AG09309 (cell line): ENCODE measurements at regions not wholly inside any gene's neighbourhood (a gene's known extent, or its start where the extent isn't known, plus 50 kb on each side); places are given as distances from the start of the nearest gene placed in this dataset.

Experiments used
- DNase-seq: peaks from one replicate; pipeline ENCODE4 v3.0.0-alpha.2; 2010; ENCODE audit warnings: low read depth
- H3K4me3 ChIP-seq: 2 replicates; pipeline ENCODE4 v1.5.1; 2011; ENCODE audit warnings: mild to moderate bottlenecking, low read depth, low read length, moderate library complexity; ENCODE audit not compliant: control insufficient read depth
- TF ChIP-seq, protein P1 (sequence below): IDR thresholded peaks from 2 replicates; pipeline ENCODE4 v1.5.1; 2011; ENCODE audit warnings: mild to moderate bottlenecking, low read depth, low read length, inconsistent platforms; ENCODE audit not compliant: insufficient read depth, control insufficient read depth; ENCODE audit errors: missing control alignments

DNA sequence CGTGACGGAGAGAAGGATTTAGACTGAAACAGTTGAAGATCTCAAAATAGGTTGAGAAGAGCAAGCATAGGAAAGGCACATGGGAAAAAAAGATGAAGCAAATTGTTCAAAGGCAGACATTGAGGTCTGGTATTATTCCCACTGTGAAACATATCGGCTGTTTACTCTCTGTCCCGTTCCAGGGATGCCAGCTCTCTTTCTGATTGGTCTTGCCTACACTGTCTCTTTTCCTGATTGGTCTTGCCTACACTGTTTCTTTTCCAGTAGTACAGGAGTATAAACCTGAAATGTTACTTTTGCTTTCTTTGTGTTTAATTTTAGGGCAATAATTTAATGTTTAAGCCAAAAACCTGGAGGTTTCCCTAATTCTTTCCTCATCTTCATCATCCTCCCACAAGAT, 226.5 kb upstream of the MCHR2 start:
- DNase-seq = no peak
- H3K4me3 ChIP-seq = no peak overlapping the region
- TF ChIP-seq, protein P1, sequence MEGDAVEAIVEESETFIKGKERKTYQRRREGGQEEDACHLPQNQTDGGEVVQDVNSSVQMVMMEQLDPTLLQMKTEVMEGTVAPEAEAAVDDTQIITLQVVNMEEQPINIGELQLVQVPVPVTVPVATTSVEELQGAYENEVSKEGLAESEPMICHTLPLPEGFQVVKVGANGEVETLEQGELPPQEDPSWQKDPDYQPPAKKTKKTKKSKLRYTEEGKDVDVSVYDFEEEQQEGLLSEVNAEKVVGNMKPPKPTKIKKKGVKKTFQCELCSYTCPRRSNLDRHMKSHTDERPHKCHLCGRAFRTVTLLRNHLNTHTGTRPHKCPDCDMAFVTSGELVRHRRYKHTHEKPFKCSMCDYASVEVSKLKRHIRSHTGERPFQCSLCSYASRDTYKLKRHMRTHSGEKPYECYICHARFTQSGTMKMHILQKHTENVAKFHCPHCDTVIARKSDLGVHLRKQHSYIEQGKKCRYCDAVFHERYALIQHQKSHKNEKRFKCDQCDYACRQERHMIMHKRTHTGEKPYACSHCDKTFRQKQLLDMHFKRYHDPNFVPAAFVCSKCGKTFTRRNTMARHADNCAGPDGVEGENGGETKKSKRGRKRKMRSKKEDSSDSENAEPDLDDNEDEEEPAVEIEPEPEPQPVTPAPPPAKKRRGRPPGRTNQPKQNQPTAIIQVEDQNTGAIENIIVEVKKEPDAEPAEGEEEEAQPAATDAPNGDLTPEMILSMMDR = no peak

DNA sequence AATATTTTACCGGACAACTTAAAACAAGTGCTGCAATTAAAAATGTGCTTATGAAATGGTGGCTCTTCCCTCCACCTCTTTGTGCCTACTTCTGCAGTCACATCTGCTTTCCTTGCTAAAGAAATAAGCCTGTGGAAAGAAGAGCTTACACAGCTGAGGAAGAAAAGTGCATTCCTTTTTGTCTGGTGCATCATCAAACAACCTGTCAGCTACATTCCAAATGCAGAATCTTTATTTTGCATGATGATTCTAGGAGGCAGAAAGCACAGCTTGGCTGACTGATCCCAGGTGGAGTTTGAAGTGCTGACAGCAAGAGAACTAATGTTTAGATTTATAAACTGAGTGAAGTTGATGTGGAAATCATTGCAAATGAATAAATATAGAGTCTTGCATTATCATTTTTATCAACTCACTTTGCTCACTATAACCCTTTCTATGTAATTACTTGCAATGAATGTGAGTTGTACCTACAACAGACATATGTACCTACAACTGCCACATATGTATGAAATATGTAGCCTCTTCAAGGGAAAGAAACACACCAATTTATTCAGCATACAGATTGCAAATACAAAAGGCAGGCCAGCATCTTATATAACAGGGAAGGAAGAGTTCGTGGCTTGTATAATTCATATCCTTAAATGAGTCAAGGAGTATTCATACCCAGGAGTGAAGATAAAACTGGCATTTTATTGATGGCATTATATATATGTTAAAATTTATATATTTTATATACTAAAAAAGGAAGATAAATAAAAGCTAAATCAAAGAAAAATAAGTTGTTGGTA, 223.4 kb upstream of the MCHR2 start:
- no peak overlapping the region for H3K4me3 ChIP-seq
- no peak for DNase-seq
- TF ChIP-seq, protein P1 = no peak

DNA sequence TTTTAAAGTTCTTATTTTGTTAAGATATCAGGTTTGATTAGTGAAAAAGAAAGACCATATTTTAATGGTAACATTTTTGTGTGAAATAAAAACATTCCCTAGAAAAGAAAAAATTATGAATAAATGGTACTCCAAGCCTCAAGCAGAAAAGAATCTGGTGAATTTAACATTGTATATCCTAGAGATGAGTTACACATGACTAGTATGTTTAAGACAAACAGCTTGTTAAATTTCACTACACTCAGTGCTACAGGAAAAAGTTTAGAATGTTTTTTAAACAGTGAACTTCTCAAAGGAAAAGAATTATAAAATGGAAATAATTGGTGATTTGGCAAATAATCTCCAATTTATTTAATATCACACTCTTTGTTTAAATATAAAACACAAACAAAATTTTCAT, 222.7 kb upstream of the MCHR2 start:
- TF ChIP-seq, protein P1 = no peak
- no peak overlapping the region for H3K4me3 ChIP-seq
- no peak for DNase-seq

DNA sequence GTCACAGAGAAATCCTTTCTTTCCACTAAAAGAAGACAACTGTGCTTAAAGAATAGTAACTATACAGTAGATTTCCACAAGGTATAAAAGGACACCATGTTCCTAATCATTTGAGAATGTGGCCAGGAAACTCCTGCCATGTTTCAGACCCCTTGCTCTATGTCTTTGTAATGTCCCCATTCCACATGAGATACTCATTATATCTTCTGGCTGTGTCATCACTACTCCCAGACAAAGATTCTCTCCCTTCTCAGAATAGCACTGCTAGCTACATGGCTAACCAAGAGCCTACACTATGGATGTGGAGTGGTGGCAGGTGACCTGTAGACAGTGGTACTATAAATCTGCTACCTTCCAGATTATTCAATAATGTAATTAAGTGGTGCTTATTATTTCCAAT, 218.1 kb upstream of the MCHR2 start:
- TF ChIP-seq, protein P1 = no peak
- H3K4me3 ChIP-seq = no peak overlapping the region
- DNase-seq = no peak

DNA sequence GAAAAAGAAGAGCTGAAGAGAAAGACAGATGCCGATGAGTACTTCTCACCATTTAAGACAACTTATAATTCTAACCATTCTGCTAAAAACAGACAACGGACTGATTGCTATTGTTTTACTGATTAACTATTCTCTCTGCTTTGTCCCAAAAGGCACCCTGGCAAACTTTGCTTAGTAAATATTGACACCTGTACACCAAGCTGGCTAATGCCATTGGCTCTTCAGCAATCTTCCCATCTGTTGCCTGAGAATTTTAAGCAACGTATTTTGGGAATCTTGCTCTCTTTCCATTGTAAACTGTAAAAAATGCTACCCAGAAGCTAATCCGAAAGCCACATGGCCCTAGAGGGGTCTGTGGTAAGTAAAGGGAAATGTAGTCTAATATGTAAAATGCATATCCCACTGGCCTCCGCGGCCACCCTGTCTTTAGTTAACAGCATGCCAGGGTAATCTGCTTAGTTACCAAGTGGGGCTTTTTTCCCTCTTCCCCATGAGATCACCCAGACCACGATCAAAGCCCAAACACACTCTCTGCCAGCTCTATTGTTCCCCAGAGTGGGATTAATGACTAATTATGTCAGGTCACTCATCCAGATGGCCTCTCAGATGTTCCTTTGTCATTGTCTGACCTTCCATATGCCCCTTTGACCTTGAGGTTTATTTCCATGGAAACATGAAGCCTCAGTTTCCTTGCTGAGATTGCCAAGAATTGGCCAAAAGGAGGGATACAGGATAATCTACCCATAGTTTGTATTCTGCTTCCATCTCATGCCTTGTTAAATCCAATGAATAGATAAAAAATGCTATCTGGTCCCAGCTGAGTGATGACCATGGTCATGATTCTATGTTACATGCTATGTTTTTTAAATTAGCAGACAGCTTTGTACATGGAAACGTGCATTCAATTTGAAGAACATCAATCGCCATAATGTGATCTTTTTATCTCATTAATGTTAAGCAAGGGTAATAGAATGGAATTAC, 216.4 kb upstream of the MCHR2 start:
- no peak overlapping the region for H3K4me3 ChIP-seq
- DNase-seq = no peak
- TF ChIP-seq, protein P1 = no peak

DNA sequence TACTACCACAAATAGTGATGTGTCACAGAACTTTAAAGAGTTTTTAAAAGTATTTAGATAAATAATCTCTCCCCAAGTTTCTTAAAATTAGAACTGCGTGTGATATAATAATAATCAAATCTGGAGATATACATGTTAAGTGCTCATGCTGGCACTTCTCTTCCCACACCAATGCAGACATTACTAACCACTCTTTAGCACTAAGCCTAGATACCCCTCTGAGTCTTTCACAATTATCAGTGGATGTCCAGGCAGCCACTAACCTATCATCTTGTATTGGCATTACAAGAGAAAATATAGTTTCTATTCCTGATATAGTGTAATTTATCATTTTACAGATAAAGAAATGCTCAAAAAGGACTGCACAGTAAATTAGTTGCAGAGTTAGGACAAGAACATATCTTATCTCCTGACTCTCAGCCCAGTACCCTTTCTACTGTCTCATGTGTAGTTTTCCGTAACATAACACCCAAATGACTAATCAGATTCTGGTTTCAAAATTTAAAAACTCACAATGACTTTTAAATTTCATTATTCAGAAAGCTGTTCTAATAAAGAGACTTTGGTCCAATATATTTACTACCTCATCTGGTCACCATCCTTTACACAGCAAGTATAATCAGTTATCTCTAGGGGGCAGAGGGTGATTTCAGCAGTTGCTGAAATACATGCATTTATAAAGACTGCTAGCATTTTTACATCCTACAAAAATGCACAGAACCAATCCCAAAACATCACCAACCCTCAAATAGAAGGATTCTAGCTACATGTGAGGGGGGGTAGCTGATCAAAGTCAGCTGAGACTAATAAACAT, 215.5 kb upstream of the MCHR2 start:
- no peak overlapping the region for H3K4me3 ChIP-seq

More for the DNA sequence above, 215.5 kb upstream of the MCHR2 start:
- TF ChIP-seq, protein P1 = no peak
- no peak for DNase-seq
